GM10266 (cell line): ENCODE measurements at regions not wholly inside any gene's neighbourhood (a gene's known extent, or its start where the extent isn't known, plus 50 kb on each side); places are given as distances from the start of the nearest gene placed in this dataset.
"Not testable (repeated sequence)": the region's sequence is repeated elsewhere in the genome, so short reads cannot be mapped to it uniquely, and the experiment has no call there.

Source experiments
- DNase-seq: peaks from one replicate; pipeline ENCODE4 v3.0.0; 2012; ENCODE audit errors: extremely low spot score
- TF ChIP-seq, protein P1 (sequence below): IDR thresholded peaks from 2 replicates; pipeline ENCODE4 v1.5.1; 2012; ENCODE audit warnings: mild to moderate bottlenecking, low read depth; ENCODE audit not compliant: control insufficient read depth, insufficient read depth; ENCODE audit errors: missing control alignments

DNA sequence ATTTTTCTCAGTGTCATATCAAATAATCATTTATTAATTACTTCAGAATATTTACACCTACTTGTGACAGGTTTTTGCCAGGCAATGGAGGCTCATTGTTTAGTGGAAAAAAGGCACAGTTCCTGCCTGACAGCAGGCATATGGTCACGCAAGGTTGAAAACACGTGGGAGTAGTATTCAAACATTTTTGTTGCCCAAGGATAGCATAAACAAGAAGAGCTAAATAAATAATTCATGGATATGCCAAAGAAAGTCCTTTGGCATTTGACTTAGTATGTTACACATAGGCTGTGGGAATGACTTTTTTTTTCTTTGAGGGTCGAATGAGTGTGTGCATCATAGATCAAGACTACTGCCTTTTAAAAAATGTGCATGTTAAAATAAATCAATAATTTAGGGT, 120.5 kb upstream of the SEMA3E start:
- DNase-seq = no peak
- TF ChIP-seq, protein P1, sequence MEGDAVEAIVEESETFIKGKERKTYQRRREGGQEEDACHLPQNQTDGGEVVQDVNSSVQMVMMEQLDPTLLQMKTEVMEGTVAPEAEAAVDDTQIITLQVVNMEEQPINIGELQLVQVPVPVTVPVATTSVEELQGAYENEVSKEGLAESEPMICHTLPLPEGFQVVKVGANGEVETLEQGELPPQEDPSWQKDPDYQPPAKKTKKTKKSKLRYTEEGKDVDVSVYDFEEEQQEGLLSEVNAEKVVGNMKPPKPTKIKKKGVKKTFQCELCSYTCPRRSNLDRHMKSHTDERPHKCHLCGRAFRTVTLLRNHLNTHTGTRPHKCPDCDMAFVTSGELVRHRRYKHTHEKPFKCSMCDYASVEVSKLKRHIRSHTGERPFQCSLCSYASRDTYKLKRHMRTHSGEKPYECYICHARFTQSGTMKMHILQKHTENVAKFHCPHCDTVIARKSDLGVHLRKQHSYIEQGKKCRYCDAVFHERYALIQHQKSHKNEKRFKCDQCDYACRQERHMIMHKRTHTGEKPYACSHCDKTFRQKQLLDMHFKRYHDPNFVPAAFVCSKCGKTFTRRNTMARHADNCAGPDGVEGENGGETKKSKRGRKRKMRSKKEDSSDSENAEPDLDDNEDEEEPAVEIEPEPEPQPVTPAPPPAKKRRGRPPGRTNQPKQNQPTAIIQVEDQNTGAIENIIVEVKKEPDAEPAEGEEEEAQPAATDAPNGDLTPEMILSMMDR = no peak

DNA sequence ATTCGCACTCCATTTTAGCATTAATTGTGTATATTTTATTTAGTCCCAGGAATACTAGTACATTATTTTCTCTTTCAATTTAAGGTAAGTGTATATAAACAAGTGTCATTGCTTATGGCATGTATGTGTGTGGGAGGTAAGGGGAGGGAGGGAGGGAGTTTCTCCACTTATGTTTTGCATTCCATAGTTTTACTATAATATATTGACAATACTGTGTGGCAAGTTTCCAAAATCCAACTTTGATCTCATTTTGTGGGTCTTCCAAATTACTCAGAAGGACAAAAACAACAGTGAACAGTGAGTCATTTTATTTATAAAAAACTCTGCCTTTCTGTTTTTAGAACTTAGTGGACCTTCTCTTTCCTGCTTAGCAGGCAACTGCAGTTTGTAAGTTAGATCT, 102.3 kb upstream of the SEMA3E start:
- TF ChIP-seq, protein P1 = no peak
- DNase-seq = no peak

DNA sequence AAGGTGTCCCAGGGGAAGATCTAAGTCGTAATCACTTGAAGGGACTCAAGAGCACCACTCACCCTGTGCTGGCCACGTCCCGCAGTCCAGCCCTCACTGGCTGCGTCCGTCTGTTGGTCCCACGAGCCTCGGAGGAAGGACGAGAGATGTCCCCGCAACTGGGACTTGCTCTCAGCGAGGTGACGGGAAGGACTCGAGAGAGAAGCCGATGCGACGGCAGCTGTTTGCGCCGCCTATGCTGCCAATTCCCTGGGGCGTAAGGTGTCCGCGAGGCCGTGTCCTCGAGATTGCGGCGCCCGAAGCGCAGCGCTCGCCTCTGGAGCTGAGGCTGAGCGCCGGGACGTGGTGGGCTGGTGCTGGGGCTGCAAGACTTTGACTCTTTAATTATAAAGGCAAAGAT, 100.6 kb upstream of the SEMA3E start:
- DNase-seq = no peak
- TF ChIP-seq, protein P1 = no peak

DNA sequence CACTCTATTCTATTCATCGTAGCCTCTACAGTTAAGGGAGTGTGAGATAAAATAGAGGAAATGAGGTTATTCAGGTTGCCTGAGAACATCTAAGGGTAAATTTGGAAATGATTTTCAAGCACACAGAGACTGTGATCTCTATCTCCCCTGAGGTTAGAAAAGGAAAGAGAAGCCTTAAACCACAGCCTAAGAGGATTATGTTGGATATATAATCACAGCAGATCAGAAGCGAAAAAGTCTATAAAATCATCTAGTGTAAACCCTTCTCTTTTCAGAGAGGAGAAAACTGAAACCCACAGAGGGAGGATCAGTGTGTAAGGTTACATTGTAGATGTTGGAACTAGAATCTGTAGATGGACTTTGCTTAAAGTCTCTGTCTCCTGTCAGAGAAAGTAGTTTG, 90.6 kb upstream of the SEMA3E start:
- no peak for DNase-seq
- TF ChIP-seq, protein P1 = no peak

DNA sequence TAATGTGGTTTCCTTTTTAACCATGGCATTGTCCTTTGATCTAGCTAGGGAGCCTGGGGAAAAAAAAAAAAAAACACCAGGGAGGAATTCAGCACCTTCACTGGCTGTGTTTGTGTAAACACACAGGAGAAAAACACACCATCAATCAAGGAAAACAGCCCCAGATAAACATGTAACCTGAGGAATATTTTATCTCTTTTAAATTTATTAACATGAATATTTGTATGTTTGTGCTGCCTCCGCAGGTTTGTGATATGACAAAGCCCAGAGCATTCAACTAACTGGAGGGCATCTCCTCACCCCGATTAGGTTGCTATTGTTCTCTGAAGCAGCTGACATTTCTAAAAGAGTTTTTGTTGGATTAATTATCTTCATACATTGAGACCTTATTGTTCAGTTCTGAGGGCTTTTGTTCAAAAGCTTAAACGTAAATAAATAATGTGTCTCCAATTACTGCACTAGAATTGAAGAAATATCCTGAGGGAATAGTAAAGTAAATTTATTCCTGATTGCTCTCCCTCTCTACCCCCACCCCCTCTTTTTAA, 89.4 kb upstream of the SEMA3E start:
- TF ChIP-seq, protein P1 = no peak
- no peak for DNase-seq

DNA sequence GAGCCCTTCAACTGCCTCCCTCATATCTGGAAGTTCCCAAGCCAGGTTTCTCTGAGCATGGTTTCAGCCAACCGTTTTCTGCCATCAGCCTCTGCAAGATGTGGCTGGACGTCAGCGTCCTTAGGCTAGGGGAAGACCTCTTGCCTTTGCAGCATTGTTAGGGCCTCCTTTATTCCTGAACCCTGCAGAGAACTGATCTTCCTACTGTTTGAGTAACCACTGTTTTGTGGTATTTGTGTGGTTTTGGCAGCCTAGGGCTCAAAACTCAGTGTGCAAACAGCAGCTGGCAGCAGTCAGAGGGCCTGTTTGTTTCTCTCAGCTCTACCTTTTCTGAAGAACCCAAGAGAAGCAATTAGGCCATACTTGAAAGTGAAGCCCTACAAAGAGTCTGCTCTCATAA, 83.4 kb upstream of the SEMA3E start:
- TF ChIP-seq, protein P1 = no peak
- no peak for DNase-seq

DNA sequence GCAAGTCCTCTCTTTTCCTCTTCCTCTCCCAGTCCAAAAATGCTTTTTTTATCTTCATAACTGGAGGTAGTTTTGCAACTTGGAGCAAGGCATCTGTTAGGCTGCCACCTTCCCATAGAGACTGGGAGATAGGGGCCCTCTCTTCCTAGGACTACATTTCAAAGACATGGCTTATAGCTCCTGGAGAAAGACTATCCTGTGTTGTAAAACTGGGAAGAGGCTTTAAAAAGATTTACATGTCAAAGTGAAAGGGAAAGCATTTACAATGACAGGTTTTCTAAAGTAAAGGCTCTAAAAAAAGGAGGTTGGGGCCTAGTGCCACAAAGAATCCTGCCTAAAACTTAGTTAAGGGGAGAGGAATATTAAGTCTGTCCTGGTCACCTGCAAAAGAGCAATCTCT, 82.2 kb upstream of the SEMA3E start:
- DNase-seq = no peak
- TF ChIP-seq, protein P1 = no peak

DNA sequence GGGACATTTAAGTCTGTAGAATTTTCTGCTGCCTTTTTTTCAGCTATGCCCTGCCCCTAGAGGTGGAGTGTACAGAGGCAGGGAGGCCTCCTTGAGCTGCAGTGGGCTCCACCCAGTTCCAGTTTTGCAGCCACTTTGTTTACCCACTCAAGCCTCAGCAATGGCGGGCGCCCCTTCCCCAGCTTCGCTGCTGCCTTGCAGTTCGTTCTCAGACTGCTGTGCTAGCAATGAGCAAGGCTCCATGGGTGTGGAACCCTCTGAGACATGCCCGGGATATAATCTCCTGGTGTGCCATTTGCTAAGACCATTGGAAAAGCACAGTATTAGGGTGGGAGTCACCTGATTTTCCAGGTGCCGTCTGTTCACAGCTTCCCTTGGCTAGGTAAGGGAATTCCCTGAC, 68.0 kb upstream of the SEMA3E start:
- DNase-seq = not testable (repeated sequence)
